Peyer's patch (tissue), 4 donors: ENCODE measurements at regions not wholly inside any gene's neighbourhood (a gene's known extent, or its start where the extent isn't known, plus 50 kb on each side); places are given as distances from the start of the nearest gene placed in this dataset.

Source experiments
- POLR2A ChIP-seq, 2 donors: fragments of 450-650 bp; IDR thresholded peaks; one replicate each; pipeline ENCODE4 v1.5.1; 2017; ENCODE audit warnings: antibody characterized with exemption in 2 of 2, mild to moderate bottlenecking in 2 of 2, moderate library complexity in 2 of 2
- TF ChIP-seq, protein P1 (sequence below), 6 experiments: fragments of 450-650 bp in 4 of 6; fragments of 200-600 bp in 2 of 6; sonication (generic) in 1 of 6; IDR thresholded peaks; one replicate each; pipeline ENCODE4 v1.5.1; 2017 to 2019; ENCODE audit warnings: antibody characterized with exemption in 6 of 6, mild to moderate bottlenecking in 3 of 6, moderate library complexity in 1 of 6

GRCh38 chr22:48035897-48036296, 1273.4 kb downstream of the TBC1D22A start:
- no peak for TF ChIP-seq POLR2A (IDR thresholded peaks at IDR 0.05)
- TF ChIP-seq, protein P1, sequence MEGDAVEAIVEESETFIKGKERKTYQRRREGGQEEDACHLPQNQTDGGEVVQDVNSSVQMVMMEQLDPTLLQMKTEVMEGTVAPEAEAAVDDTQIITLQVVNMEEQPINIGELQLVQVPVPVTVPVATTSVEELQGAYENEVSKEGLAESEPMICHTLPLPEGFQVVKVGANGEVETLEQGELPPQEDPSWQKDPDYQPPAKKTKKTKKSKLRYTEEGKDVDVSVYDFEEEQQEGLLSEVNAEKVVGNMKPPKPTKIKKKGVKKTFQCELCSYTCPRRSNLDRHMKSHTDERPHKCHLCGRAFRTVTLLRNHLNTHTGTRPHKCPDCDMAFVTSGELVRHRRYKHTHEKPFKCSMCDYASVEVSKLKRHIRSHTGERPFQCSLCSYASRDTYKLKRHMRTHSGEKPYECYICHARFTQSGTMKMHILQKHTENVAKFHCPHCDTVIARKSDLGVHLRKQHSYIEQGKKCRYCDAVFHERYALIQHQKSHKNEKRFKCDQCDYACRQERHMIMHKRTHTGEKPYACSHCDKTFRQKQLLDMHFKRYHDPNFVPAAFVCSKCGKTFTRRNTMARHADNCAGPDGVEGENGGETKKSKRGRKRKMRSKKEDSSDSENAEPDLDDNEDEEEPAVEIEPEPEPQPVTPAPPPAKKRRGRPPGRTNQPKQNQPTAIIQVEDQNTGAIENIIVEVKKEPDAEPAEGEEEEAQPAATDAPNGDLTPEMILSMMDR (IDR thresholded peaks at IDR 0.05) = no peak
